SIG-M5 treated with dmso at 0.1 percent for 504 hours (cell line): ENCODE measurements at regions not wholly inside any gene's neighbourhood (a gene's known extent, or its start where the extent isn't known, plus 50 kb on each side); places are given as distances from the start of the nearest gene placed in this dataset.
A peak's percentile ranks its signal among the peaks of the same experiment; 100 is the strongest.

Experiments used
- DNase-seq: peaks from one replicate; lab custom pipeline; 2025; ENCODE audit not compliant: unreplicated experiment; lab: John Stamatoyannopoulos, UW

DNA sequence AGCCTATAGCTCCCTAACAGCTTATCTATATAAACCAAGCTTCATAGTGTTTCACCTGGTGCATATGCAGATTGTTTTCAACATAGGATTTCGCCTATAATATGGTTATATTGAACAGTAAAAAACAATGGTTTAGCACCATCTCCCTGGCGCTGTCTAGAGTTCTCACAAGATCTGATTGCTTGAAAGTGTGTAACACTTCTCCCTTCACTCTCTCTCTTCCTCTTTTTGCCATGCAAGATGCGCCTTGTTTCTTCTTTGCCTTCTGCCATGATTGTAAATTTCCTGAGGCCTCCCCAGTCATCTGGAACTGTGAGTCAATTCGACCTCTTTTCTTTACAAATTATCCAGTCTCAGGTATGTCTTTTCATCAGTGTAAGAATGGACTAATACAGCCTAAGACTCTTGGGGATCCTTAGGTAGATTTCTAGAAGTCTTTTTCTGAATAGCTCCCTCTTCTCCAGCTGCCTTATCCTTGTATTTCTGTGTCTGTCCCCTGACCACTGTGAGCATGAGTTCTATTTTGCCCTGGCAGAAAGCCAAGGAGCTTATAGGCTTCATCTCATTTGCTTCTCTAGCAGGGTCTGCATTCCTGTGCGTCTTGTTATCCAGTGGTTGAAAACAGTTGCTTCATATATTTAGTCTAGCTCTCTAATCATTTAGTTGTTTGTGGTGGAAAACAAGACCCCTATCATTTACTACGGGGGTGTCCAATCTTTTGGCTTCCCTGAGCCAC, 401.6 kb downstream of the GPD2 start:
- peak; percentile 6 for DNase-seq

DNA sequence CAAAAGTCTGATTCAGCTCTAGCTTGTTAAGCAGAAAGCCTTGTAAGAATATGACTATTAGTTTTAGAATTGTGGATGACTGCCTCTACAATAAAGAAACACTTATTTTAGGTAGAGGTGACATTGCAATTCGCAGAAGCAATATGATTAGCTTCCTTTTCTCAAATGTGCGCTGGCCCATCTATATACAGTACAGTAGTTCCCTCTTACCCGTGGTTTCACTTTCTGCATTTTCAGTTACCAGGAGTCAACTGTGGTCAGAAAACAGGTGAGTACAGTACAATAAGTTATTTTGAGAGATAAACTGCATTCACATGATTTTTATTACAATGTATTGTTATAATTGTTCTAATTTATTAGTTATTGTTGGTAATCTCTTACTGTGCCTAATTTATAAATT, 405.1 kb downstream of the GPD2 start:
- DNase-seq, result no peak

DNA sequence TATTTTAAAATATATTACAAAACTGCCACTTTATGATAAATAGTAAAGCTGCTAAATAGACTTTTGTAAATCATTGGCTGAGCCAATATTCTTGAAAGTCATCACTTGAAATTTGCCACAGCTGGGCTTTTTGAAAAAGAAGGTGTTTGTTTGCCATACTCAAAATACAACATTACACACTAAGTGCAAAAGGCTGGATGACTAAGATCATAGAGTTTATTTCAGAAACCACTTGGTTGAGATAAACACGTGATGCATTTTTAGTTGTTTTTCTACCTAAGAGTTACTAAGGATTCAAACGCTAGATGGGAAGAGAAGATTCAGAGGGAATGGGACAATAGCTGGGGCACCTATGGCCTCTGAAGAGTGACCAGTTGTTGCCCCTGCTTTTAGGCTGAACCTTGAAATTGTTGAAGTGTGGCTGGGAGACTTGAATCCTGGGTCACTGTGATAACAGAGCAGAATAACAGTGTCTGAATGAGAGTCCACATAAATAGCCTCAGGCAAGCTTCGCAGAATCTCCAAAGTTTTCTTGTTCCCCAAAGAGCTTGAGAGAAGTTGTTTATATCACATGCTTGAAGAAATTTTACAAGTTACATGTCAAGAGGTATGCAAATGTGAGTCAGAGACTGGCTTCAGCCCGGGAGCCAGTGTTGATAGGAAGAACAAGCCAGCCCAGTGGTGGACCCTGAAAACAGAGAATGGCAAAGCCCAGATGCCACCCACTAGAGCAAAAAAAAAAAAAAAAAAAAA, 409.8 kb downstream of the GPD2 start:
- no peak for DNase-seq

DNA sequence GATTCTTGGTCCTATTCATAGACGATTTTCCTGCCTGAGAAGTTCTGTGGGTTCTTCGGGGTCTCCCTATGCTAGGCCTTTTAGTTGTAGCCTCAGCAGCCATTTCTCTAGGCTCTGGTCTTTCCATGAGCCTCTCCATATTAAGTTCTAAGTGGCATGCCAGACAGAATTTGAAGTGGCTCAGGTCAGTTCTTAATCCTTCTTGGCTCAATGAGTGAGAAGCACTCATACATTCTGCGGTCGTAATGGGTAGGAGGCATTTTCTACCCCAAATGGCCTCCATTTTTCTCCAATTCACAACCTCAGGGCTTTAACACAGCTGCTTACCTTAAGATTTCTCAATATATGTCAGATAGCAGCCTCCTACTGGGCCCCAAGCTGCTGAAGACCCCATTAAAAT, 405.3 kb upstream of the GALNT5 start:
- DNase-seq, result no peak

DNA sequence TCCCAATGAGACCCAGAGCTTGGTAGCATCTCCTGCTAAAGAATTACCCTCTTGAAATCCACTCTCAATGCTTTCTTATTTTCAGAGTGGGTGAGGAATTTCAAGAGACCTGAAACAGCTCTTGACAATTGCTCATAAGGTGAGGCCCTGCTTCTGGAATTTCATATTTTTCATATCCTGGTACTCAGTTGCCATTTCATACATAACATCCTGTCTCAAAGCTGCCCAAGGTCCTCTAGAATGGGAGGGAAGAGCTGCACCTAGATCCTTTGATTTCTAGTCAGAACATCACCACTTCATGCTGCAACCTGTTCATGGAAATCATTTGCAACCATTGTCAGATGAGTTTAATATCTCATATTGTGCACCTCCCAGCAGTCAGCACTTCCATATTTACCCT, 404.8 kb upstream of the GALNT5 start:
- no peak for DNase-seq

DNA sequence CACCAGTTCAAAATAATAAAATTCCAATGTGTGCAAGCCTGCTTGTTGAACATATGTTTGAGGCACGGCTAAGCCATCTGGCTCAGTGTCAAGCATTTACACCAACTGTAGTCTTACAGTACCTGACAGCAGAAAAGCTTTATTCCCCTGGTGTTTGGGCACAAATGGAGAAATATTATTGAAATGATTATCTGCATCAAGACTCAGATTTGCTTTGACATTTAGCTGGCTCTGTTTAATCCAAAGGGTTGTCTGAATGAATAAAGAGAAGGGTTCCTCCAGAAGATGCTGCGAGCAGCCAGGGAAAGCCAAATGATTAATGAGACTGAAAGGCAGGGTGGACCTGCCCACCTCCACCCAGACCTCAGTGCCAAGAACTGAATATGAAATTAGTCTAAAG, 393.2 kb upstream of the GALNT5 start:
- DNase-seq, result no peak

DNA sequence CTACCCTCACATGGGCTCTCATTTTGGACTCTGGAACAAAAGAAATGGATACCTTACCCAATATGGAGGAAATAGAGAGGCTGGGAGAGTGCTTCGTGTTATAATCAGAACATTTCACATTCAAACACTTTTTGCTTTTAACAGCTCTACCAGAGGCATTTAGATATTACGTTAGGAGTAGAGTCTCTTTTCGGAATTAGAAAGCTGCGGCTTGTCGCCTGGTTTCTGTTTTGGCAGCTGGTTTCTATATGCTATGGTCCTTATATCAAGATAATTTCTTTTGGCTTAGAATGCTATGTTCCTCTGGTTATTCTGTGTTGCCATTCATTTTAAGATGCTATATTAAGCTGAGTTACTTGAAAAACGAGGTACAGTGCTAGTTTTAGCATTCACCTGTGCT, 392.8 kb upstream of the GALNT5 start:
- DNase-seq, result no peak

DNA sequence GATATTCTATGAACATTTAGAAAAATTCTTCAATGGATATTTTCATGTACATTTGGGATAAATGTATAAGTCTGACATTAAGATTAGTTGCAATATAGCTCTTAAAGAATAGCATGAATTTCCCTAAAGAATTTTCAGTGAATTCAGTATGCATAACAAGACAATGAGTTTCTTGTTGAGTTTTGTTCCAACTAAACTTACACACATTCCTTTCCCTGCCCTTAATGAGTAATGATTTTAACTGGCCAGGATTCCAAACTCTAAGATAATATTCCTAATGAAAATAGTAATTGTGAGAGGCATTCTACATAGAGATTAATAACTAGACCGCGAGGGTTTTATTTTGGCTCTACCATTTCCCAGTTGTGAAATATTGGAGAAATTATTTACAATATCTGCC, 390.3 kb upstream of the GALNT5 start:
- DNase-seq, result no peak

DNA sequence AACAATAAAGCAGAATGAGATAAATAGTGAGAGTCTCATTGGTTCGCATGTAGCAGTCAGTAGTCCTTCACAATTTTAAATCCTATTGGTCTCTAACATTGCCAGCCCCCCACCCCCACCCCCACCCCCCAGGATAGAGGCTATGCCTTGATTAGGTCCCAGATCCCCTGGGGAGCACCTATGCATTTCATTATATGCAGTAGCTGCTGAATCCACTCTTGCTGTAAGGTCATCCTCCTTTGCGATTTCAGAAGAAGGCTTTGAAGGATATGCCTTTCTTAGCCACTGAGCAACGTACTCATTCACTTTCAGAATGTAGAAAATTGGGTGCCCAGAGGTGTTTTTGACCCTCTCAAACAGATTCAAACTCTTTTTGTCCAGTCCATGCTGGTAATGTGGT, 382.8 kb upstream of the GALNT5 start:
- DNase-seq, result no peak

DNA sequence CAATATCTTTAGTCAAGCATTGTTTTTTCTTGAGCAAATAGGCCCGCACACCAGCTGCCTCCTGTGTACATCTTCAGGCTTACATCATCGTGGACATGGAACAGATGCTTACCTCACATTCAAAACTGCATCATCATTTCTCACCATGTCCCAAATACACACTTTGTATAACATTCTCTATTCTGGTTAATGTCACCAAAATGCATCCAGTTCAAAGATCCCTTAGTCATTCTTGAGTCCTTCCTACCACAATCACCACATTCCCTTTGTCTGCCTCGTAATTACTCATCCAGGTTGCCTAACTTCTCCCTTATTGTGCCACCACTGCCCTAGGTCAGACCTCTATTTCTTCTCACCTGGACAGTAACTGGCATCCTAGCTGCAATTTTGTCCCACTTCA, 373.7 kb upstream of the GALNT5 start:
- DNase-seq, result no peak

DNA sequence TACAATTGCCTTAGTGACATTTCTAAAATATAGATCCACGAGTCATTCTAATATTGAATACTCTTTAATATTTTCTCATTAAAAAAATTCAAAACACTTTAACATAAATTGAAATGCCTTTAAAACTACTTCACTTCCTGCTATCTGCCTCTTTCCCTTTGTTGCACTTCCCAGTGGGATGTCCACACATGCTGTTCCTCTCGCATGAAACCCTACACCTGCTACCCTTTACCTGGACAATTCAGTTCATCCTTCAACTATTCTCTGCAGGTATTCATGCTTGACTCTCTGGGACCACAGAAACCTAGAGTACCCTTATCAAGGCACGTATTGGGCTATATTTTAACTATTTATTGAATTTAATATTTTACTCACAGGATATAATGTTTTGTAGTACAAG, 373.3 kb upstream of the GALNT5 start:
- DNase-seq, result no peak

DNA sequence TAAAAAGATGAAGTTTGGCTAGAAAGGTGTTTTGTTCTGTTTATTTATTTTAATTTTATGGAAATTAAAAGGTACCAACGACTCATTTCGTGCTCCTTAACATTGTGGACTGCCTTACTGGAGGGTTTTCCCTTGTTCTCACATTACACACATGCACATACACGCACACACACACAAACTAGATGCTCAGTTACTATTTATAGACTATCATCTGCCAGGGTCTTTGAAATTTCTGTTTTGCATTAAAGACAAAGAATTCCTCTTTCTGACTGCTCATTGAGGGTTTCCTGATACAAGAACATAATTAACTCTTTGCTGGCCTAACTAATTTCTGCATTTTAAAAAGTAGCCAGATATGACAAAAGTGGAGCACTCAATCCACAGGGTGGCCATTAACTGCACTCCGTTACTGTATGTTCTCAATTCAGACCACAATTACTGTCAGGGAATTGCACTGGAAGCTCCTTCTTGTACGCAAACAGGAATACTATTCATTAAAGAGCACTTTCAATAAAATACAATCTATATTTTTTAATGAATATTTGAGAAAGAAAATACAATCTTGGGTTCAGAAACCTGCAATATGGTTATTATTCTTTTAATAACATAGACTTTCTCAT, 366.9 kb upstream of the GALNT5 start:
- no peak for DNase-seq

DNA sequence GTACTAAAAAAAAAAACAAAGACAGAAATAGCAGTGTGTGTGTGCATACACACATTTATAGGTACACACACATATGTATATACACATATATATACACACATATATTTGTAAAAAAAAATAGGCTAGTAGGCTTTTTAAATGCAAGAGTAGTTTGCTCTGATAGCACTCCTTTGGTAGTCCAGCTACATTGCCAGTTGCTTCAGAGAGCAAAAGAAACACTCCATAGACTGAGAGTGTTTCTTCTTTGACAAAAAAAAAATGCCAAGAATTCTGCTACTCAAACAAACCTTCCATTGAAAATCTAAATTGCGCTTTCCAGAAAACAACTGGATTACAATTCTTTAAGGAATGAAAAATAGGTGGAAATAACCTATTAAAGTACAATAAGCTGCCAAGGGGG, 365.9 kb upstream of the GALNT5 start:
- DNase-seq, result no peak

DNA sequence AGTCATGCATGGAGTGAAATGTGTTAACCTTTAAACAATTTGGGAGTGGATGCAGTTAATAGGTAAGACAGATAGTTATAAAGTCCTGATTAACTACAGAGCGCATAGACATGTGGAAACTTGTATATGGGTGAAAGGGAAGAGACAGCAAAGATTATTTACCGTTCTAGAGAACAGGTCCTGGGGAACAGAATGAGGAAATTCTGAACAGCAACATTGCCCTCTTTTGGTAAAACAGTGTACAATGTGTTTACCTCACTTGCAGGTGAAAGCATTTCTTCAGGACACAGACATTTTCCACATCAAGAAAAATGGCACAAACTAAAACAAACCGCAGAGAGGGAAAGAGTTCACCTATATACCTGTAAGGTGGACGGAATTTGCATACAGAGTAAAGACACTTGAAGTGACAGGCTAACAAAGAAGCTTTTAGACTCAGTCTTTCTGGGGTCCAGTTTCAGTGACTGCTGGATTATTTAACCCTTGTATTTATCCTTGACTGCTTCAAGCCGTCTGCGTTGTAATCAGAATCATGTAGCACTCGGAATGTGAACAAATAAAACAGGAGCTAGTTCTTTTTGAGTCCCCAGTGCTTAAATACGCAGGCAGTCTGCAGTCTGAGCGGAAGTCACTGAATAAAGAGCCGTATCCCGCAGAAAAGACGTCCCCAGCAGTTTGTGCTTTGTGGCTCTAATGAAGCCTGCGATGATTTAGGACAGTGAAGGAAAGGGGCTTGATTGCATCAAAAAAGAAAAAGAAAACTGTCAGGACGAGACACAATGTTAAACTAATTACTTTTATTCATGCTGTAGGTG, 364.8 kb upstream of the GALNT5 start:
- peak; percentile 52 for DNase-seq

DNA sequence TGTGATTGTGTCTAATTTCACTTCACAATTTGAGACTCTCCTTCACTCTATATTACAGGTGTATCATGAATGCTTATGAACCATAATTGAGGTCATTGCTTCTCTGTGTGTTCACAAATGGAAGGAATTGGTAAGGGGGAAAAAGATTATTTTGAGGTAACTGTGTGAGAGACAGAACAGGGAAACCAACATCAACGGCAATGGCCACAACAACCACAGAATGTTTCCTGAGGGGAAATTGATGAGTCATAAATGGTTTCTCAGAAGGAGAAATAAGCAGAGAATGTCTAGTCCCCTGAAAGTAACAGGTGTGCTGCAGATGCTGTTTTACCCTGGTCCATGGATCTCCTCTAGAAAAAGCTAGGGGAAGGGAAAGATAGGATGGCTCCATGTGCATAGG, 361.2 kb upstream of the GALNT5 start:
- no peak for DNase-seq

DNA sequence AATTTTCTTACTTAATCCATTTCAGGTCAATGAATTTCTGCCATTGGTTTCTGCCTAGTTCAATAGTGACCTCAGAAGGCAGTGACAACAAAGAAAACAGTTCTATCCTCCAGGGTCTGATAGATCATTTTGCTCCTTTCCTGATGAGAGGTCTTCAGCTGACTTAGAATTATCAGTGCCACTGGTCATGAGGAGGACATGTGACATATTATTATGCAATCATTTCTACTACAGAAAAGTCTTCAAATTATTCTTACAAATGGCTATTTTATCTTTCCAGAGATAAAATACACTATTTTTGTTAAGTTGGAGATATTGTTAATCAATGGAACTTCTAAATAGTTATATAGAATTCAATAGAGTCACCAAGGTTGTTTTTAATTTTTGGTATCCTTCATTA, 360.0 kb upstream of the GALNT5 start:
- DNase-seq, result no peak

DNA sequence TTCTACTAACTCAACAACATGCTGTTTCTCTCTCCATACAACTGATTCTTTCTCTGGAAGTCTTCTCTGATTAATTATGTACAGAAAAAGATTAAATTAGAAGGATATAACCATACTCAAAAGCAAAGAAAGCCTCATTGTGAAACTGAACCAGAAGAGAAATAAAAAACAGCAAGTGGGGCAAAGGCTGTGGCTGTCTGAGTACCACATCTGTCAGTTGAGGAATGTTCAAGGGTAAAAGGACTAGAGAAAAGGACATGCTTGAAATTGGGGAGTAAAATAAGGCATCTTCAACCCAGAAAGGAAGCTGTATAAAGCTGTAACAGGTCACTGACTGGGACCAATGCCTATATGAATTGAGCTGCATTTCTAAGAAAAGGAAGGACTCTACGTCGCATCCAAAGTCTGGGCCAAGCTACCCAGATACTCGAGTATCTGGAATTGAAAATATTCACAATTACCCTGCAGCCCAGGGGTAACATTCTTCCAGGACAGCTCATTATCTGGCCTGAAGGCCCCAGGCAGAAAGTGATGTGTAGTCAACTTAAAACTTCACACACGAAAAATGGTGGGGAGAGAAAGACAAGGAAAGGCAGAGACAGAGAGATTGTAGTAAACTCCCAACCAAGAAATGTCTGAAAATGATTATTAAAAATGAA, 356.0 kb upstream of the GALNT5 start:
- DNase-seq, result no peak

DNA sequence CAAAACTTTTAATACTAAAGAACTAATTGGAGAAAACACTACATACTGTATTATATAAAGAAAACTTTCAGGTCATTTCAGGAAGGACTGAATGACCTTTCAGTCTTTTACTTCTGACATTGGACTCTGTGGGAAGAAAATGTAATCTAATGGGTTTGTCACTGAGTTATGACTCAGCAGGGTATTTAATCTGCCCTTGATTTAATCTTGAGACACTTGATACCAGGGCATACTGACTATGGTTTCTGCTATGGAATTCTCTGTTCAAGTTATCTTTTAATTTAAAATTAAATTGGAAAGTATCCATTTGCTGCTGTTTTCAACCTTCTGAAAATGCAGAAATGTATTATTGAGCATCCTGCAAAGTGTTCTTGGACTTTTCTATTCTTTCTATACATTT, 354.2 kb upstream of the GALNT5 start:
- no peak for DNase-seq

DNA sequence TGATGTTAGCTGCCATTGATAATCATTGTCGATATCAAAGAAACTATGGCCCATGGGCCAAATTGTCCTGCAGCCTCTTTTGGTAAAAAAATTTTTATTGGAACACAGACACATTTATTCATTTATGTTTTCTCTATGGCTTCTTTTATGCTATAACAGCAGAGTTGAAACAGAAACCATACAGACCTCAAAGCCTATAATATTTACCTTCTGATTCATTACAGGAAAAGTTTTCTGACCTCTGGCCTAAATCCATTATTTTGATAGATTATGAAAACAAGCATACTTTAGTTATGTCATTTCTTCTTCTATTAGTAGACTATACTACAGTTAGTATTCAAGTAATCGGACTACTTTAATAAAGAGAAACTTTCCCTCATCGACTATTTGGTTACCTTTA, 349.7 kb upstream of the GALNT5 start:
- no peak for DNase-seq

DNA sequence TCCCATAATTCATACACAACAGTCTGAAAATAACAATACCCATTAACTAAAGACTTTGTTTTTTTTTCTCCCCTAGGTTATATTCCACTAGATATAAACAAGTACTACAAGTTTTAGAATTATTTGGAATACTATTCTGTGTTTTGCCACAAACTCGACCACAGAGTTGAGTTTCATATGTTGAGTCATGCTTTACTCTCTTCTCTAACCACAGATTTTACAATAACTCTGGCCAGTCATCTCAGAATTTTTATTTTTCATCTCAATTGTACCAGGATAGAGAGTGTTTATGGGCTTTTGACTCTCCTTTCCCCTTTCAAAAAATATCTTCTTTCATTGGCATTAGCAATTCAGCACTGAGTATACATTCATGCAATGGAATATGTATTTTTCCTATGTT, 348.7 kb upstream of the GALNT5 start:
- no peak for DNase-seq

DNA sequence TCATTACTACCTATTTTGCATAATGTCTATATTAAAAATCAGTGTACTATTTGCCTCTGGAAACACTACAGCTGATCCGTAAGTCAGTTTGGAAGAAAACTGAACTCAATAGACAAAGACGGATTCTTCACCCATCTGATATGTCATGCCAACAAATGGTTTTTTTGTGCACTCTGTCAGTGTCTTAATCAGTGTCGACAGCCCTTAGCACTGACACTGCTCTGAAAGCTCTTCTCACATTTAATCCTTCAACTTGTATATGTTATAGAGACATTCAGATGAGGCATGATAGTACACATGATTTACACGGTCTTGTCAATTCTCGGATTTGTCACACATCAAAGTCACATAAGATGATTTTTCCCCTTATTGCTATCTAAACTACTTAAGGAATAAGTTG, 347.5 kb upstream of the GALNT5 start:
- DNase-seq, result no peak
